Esophagus squamous epithelium (tissue), 5 donors: ENCODE measurements at regions not wholly inside any gene's neighbourhood (a gene's known extent, or its start where the extent isn't known, plus 50 kb on each side); places are given as distances from the start of the nearest gene placed in this dataset.

Source experiments
- DNase-seq: peaks from one replicate; lab custom pipeline; 2025; lab: John Stamatoyannopoulos, UW
- H3K27ac ChIP-seq, 4 donors: fragments of 200-600 bp; sonication (generic); one replicate each; pipeline ENCODE4 v1.5.1; 2016 to 2019; ENCODE audit warnings: mild to moderate bottlenecking in 1 of 4
- H3K27me3 ChIP-seq, 4 donors: fragments of 200-600 bp; sonication (generic); 1 replicate in 3 of 4; 2 replicates in 1 of 4; pipeline versions ENCODE4 v1.5.1 to v1.6.0; 2017 to 2021; ENCODE audit warnings: antibody characterized with exemption in 1 of 4
- H3K36me3 ChIP-seq, 3 donors: fragments of 200-600 bp; sonication (generic); one replicate each; pipeline ENCODE4 v1.5.1; 2016 to 2019
- H3K4me1 ChIP-seq, 3 donors: fragments of 200-600 bp; sonication (generic); one replicate each; pipeline ENCODE4 v1.5.1; 2017 to 2019
- H3K4me3 ChIP-seq, 4 donors: fragments of 200-600 bp; sonication (generic); 1 replicate in 3 of 4; 2 replicates in 1 of 4; pipeline ENCODE4 v1.5.1; 2016 to 2019; ENCODE audit warnings: mild to moderate bottlenecking in 2 of 4, moderate library complexity in 1 of 4
- H3K9me3 ChIP-seq, 3 donors: fragments of 200-600 bp; sonication (generic); one replicate each; pipeline ENCODE4 v1.5.1; 2016 to 2019
- POLR2A ChIP-seq, 4 donors: fragments of 450-650 bp; IDR thresholded peaks; one replicate each; pipeline ENCODE4 v1.6.1; 2017; ENCODE audit warnings: antibody characterized with exemption in 4 of 4, mild to moderate bottlenecking in 4 of 4, moderate library complexity in 3 of 4
- WGBS, 2 donors: methylation state at CpG; one replicate each; pipeline ENCODE4 v1.1.5; 2018; 5-methylcytosine and 5-hydroxymethylcytosine counted together
- intact Hi-C: fragments of 100-400 bp; cut with DNase I; formaldehyde crosslinking; loops from one replicate; pipeline ENCODE4 v1.15.0; 2022
- TF ChIP-seq, protein P1 (sequence below), 6 experiments: fragments of 450-650 bp in 4 of 6; fragments of 200-600 bp in 2 of 6; sonication (generic) in 2 of 6; IDR thresholded peaks; one replicate each; pipeline ENCODE4 v1.5.1; 2016 to 2019; ENCODE audit warnings: antibody characterized with exemption in 6 of 6, mild to moderate bottlenecking in 4 of 6, moderate library complexity in 4 of 6
- donor health status: DM: yes; HTN: yes; CAD: no.

DNA sequence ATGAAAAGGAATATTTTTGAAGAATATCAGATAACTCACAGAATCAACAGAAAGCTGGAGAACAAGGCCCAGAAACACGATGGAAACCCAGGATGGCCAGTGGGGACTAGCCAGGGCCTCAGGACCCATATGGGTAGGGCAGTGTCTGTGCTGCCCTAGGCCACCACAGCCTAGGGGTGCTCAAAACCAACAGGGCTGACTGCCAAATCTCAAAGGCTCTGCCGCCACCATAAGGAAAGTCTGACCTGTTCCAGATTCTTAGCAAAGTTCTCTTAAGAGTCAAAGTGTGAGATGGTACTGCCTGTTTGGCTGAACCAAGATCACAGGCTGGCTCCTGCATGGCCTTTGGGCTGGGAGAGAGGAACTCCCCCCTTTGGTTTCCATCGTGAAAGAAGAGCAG, 164.7 kb upstream of the CTTNBP2NL start:
- DNase-seq, result no peak
- WGBS, 2 donors, result 39 to 56% methylated on average over 2 of the region's 3 CpGs
- intact Hi-C loops, result no loop called here
- H3K4me1 ChIP-seq, result no peaks in the 10 kb centered on the region
- TF ChIP-seq, protein P1, sequence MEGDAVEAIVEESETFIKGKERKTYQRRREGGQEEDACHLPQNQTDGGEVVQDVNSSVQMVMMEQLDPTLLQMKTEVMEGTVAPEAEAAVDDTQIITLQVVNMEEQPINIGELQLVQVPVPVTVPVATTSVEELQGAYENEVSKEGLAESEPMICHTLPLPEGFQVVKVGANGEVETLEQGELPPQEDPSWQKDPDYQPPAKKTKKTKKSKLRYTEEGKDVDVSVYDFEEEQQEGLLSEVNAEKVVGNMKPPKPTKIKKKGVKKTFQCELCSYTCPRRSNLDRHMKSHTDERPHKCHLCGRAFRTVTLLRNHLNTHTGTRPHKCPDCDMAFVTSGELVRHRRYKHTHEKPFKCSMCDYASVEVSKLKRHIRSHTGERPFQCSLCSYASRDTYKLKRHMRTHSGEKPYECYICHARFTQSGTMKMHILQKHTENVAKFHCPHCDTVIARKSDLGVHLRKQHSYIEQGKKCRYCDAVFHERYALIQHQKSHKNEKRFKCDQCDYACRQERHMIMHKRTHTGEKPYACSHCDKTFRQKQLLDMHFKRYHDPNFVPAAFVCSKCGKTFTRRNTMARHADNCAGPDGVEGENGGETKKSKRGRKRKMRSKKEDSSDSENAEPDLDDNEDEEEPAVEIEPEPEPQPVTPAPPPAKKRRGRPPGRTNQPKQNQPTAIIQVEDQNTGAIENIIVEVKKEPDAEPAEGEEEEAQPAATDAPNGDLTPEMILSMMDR (IDR thresholded peaks at IDR 0.05), result no peak
- no peak for TF ChIP-seq POLR2A (IDR thresholded peaks at IDR 0.05)
- peaks cover 0 to 5% (median 0%) of the 10 kb centered on the region in 3 donors for H3K9me3 ChIP-seq
- H3K4me3 ChIP-seq, result no peak overlapping the region
- no peaks in the 10 kb centered on the region for H3K36me3 ChIP-seq
- no peaks in the 10 kb centered on the region for H3K27me3 ChIP-seq
- no peak overlapping the region for H3K27ac ChIP-seq

DNA sequence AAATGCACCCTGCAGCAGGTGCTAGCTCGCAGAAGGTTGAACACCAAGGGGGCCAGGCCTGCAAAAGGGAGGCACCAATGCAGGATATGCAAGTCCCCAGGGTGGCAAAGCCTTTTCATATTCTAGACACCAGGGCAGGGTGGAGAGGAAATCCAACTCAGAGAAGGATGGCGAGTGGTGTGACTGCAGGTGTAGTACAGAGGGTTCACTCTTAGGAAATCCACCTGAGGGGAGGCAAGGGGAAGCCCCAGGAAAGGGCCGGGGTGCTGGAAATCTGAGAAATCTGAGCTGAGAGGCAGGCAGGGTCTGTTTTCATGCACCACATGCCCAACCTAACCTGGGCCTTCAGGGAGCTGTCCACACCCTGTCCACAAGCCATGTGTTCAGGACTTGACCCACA, 163.2 kb upstream of the CTTNBP2NL start:
- Histone ChIP-seq H3K4me3 (no peak overlapping the region), H3K27me3 (no peaks in the 10 kb centered on the region), H3K36me3 (no peaks in the 10 kb centered on the region), H3K27ac (no peak overlapping the region), H3K4me1 (no peaks in the 10 kb centered on the region), H3K9me3 (peaks cover 0 to 5% (median 0%) of the 10 kb centered on the region in 3 donors)
- 71 to 75% methylated on average over 1 to 3 of the region's 3 CpGs for WGBS, 2 donors
- intact Hi-C loops, result no loop called here
- no peak for TF ChIP-seq POLR2A (IDR thresholded peaks at IDR 0.05)
- TF ChIP-seq, protein P1 (IDR thresholded peaks at IDR 0.05), result no peak
- DNase-seq, result no peak

DNA sequence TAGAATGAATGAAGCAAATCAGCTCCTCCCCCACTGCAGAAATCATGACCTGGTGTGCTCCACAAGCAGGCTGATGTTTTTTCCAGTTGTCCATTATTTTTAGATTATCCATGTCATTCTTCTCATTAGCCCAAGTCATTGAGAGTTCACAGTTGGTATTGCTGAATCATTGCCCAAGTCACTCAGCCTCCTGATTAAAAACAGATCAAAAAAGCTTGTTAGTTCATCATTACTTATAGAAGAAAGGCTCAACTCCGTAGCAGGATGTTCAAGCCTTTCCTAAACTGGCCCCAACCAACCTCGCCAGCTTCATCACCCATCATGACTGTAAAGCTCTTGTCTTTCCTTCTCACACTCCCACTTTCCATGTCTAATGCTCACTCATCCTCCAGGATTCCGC, 161.3 kb upstream of the CTTNBP2NL start:
- no peak for TF ChIP-seq POLR2A (IDR thresholded peaks at IDR 0.05)
- TF ChIP-seq, protein P1 (IDR thresholded peaks at IDR 0.05), result no peak
- 62 to 77% methylated on average over 3 of the region's 3 CpGs for WGBS, 2 donors

DNA sequence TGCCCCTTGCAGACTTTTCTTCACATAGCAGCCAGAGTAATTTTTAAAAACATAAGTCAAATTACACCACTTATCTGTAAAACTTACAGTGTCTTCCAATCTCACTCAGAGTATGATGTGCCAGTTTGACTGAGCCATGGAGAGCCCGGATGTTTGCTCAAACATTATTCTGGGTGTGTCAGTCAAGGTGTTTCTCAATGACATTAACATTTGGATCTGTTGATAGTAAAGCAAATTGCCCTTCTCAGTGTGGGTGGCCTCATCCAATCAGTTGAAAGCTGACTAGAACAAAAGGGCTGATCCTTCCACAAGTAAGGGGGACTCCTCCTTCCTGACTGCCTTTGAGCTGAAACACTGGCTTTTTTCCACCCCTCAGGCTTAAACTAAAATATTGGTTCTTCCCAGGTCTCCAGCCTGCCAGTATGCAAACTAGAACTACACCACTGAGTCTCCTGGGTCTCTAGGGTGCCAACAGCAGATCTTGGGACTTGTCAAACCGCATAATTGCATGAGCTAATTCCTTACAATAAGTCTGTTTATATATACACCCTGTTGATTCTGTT, 157.9 kb upstream of the CTTNBP2NL start:
- Histone ChIP-seq H3K4me3 (no peak overlapping the region), H3K27ac (no peak overlapping the region), H3K4me1 (no peaks in the 10 kb centered on the region), H3K27me3 (peaks cover 0 to 9% (median 0%) of the 10 kb centered on the region in 4 donors), H3K9me3 (no peaks in the 10 kb centered on the region), H3K36me3 (no peaks in the 10 kb centered on the region)
- no peak for DNase-seq
- TF ChIP-seq POLR2A (IDR thresholded peaks at IDR 0.05), result no peak
- TF ChIP-seq, protein P1 (IDR thresholded peaks at IDR 0.05), result no peak
- intact Hi-C loops, result no loop called here
- WGBS, 2 donors, result 47 to 68% methylated on average over 2 of the region's 2 CpGs

More for the DNA sequence above, 161.3 kb upstream of the CTTNBP2NL start:
- Histone ChIP-seq H3K27ac (no peak overlapping the region), H3K27me3 (peaks cover 0 to 7% (median 0%) of the 10 kb centered on the region in 4 donors), H3K36me3 (no peaks in the 10 kb centered on the region), H3K4me3 (no peak overlapping the region), H3K4me1 (no peaks in the 10 kb centered on the region), H3K9me3 (no peaks in the 10 kb centered on the region)
- intact Hi-C loops, result no loop called here
- no peak for DNase-seq

DNA sequence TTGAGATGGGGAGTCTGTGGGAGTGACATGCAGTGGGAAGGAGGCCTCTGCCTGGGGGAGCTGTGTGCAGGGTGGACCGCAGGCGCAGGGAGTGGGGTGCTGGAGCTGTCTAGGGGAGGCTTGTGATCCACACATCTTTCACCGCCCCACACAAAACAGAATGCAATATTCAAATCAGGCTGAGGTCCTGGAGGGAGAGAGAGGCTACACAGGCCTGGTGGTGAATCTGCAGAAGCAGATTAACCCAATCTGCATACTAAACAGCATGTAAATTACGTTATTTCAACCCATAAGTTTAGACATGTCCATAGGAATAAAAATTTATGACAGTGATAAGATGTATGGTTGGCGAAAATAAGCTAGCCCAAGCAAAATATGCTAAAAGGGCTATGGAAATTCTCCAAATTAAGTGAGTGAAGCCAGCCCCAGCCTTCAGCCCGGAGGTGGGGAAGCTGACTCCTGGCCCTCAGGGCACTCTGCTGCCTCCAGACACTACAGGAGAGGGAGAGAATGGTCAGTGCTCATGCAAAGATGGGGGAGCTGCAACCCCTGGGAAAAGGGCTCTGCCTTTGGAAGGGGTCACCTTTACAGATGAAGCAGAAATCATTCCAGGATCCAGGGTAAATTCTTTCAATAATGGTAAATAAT, 156.2 kb upstream of the CTTNBP2NL start:
- DNase-seq, result no peak
- H3K36me3 ChIP-seq, result no peaks in the 10 kb centered on the region
- no peaks in the 10 kb centered on the region for H3K4me1 ChIP-seq
- intact Hi-C loops, result no loop called here
- H3K27ac ChIP-seq, result no peak overlapping the region
- no peak for TF ChIP-seq POLR2A (IDR thresholded peaks at IDR 0.05)
- TF ChIP-seq, protein P1 (IDR thresholded peaks at IDR 0.05), result no peak
- H3K4me3 ChIP-seq, result no peak overlapping the region
- 61 to 71% methylated on average over 5 of the region's 6 CpGs for WGBS, 2 donors
- H3K9me3 ChIP-seq, result no peaks in the 10 kb centered on the region
- peaks cover 0 to 9% (median 0%) of the 10 kb centered on the region in 4 donors for H3K27me3 ChIP-seq
